Stimulated activated naive B cell treated with anti-CD40 and anti-IgM and Interleukin-4, amounts not matched to agents 10 μg/mL and 1 μg/mL and 100 μg/mL, for 72 hours (primary cell): ENCODE measurements at regions not wholly inside any gene's neighbourhood (a gene's known extent, or its start where the extent isn't known, plus 50 kb on each side); places are given as distances from the start of the nearest gene placed in this dataset.

Experiments used
- ATAC-seq, 2 donors: fragments of 150-1000 bp; cut with Tn5 transposase; replicated peaks; 2 replicates each; pipeline ENCODE4 v1.10.0; 2021; ENCODE audit warnings: moderate library complexity in 1 of 2
- DNase-seq: peaks from one replicate; pipeline ENCODE4 v3.0.0; 2021
- H3K27ac Mint-ChIP-seq: one replicate; pipeline ENCODE4 v1.8.0; 2022; ENCODE audit warnings: mild to moderate bottlenecking, mixed read lengths
- H3K27me3 Mint-ChIP-seq, 2 donors: one replicate each; pipeline ENCODE4 v1.8.0; 2022; ENCODE audit warnings: mixed read lengths in 2 of 2
- H3K36me3 Mint-ChIP-seq, 2 donors: one replicate each; pipeline ENCODE4 v1.8.0; 2022; ENCODE audit warnings: mixed read lengths in 2 of 2, mild to moderate bottlenecking in 1 of 2
- H3K4me1 Mint-ChIP-seq, 2 donors: one replicate each; pipeline ENCODE4 v1.8.0; 2022; ENCODE audit warnings: mixed read lengths in 2 of 2, mild to moderate bottlenecking in 1 of 2
- H3K4me3 Mint-ChIP-seq, 2 donors: one replicate each; pipeline ENCODE4 v1.8.0; 2022; ENCODE audit warnings: mild to moderate bottlenecking in 2 of 2, mixed read lengths in 2 of 2, moderate library complexity in 1 of 2
- H3K9me3 Mint-ChIP-seq, 2 donors: one replicate each; pipeline ENCODE4 v1.8.0; 2022; ENCODE audit warnings: mixed read lengths in 2 of 2, mild to moderate bottlenecking in 1 of 2

DNA sequence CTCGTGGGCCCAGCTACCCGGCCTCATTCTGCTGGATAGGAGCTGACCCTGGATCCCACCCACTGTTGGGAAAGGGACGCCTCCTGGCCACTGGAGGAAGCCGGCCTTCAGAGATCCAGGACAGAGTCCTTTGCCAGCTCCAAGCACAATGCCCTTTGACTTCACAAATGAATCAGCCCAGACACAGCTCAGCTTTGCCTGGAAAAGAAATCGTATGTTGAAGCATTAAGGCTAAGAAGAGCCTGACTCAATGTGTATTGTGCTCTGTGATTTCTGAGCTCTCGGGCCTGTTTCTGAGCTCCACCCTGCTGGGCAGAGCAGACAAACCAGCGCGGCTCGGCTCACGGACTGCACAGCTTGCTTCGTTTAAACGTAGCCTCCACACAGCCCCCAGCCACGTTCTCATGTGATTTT lies 162.9 kb upstream of the APCDD1 start:
- Mint-ChIP-seq H3K36me3 (peaks cover 10 to 12% of the 10 kb centered on the region in 2 donors), H3K4me3 (no peak overlapping the region), H3K27ac (no peak overlapping the region), H3K9me3 (peaks cover 13 to 14% of the 10 kb centered on the region in 2 donors), H3K27me3 (no peaks in the 10 kb centered on the region), H3K4me1 (peaks cover 36 to 70% of the 10 kb centered on the region in 2 donors)
- ATAC-seq = no peak
- no peak for DNase-seq

DNA sequence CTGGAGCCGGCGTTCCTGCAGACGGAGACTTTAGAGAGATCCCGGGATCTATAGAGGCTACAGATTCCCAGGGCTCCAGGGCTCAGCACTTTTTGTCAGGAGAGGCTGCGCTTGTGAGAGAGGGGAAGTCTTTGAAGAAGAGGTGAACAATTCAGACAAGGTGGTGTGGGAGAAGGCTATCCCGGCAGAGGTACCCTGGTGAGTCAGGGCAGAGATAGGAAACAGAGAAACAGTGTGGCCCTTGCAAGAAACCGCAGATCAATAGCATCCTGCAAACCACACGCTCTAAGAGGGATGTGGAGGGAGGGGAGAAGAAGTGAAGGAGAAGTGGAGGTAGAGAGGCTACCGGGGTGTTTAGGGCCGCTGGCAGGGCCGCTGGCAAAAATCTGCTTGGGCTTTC lies 160.5 kb upstream of the APCDD1 start:
- DNase-seq = no peak
- Mint-ChIP-seq H3K4me1 (peaks cover 42 to 73% of the 10 kb centered on the region in 2 donors), H3K4me3 (no peak overlapping the region), H3K9me3 (peaks cover 4 to 7% of the 10 kb centered on the region in 2 donors), H3K36me3 (peaks cover 4 to 5% of the 10 kb centered on the region in 2 donors), H3K27ac (no peak overlapping the region), H3K27me3 (no peaks in the 10 kb centered on the region)
- ATAC-seq = no peak

DNA sequence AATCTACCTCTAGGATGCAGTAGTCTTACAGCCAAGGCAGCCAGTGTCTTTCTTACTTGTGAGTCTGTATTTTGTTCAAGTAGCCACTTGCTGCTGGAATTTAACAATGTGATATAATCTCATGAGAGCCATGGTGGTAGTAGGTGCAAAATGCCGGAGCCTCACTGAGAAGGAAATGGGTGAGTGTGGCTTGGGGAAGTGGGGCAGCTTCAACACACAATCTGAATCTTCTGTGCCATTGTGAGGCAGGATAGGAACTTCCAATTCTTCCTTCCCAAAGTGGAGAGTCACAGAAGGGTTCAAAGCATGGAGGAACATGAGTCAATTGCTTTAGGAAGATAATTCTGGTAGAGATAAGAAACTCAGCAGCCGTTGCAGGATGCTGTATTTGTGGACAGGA lies 158.7 kb upstream of the APCDD1 start:
- Mint-ChIP-seq H3K4me1 (peaks cover 39 to 76% of the 10 kb centered on the region in 2 donors), H3K27me3 (no peaks in the 10 kb centered on the region), H3K27ac (no peak overlapping the region), H3K9me3 (peaks cover 0 to 3% of the 10 kb centered on the region in 2 donors), H3K4me3 (no peak overlapping the region), H3K36me3 (no peaks in the 10 kb centered on the region)
- ATAC-seq (no peak), DNase-seq (no peak)

DNA sequence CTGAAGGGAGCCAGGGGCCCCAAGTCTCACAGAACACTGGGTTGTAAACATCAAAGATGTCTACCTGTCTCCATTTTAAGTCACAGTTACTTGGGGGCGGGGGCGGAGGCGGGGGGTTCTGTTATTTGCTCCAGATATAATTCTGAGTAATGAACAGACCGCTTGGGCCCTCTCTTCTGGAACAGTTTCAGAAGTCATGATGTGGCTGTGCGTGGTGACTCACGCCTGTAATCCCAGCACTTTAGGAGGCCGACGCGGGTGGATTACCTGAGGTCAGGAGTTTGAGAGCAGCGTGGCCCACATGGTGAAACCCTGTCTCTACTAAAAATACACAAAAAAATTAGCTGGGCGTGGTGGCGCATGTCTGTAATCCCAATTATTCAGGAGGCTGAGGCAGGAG lies 157.9 kb upstream of the APCDD1 start:
- Mint-ChIP-seq H3K27me3 (no peaks in the 10 kb centered on the region), H3K36me3 (no peaks in the 10 kb centered on the region), H3K4me3 (no peak overlapping the region)

DNA sequence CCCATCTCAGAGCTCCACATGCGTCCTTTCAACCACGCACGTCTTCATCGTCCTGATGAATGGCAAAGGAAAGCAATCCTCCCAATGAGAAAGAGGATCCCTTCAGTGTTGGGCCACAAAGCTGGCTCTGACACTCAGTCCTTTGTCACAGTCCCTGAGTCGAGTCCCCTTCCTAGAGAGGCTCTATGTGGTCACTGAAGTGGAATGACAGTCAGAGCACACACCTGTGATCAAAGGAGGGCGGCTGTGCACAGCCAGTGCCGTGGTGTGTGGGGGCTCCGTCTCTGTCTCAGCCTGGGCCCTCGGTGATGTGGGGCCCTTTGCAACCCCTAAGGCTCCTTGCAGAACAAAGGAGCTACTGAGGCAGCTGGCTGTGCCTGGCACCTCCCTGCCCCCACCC lies 157.3 kb upstream of the APCDD1 start:
- Mint-ChIP-seq H3K9me3 (peaks cover 0 to 3% of the 10 kb centered on the region in 2 donors), H3K4me1 (peaks cover 42 to 73% of the 10 kb centered on the region in 2 donors), H3K4me3 (no peak overlapping the region), H3K27ac (peak overlapping the region; percentile 63), H3K27me3 (no peaks in the 10 kb centered on the region), H3K36me3 (no peaks in the 10 kb centered on the region)
- DNase-seq = no peak
- peak; percentile 76 to 85 for ATAC-seq

More for the DNA sequence above, 157.9 kb upstream of the APCDD1 start:
- Mint-ChIP-seq H3K9me3 (peaks cover 0 to 3% of the 10 kb centered on the region in 2 donors), H3K4me1 (peaks cover 38 to 73% of the 10 kb centered on the region in 2 donors), H3K27ac (no peak overlapping the region)
- ATAC-seq (peak in 1 of 2 donors; percentile 30), DNase-seq (no peak)

DNA sequence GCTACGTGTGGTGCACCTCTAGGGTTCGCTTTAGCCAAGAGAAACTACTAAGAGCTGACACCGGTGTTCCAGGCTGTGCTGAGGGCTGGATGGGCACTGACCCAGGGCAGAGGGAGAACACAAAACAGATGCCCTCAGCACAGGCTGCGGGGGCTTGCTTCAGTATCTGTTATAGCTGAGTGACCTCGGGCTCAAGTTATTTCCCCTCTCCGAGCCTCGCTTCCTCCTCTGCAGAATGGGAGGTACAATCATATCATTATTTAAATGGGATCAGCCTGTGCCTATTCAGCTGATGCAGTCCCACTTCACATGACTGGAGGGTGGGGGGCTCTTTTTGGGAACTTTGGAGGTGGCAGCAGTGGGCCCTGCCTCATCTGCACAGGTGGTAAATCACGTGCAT lies 156.1 kb upstream of the APCDD1 start:
- peaks cover 38 to 62% of the 10 kb centered on the region in 2 donors for H3K4me1 Mint-ChIP-seq
- H3K36me3 Mint-ChIP-seq = no peaks in the 10 kb centered on the region

DNA sequence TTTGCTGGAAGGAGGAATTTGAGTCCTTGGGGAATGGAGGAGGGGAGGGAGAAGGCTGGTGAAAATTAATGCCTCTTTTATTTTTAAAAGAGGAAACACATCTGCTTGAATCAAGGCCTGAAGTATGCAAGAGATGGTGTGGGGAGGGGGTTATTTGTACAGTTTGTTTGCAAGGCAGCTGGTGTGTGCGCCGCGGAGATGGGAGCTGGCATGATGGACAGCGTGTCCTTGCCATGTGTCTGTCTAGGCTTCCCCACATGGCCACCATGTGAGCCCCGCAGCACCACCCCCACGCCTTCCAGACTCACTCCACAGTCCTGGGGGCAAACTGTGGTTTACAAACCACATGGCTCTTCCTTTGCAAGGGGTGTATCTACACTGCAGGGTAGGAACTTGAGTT lies 154.8 kb upstream of the APCDD1 start:
- Mint-ChIP-seq H3K9me3 (peaks cover 0 to 4% of the 10 kb centered on the region in 2 donors), H3K27ac (peak overlapping the region; percentile 10), H3K4me1 (peaks cover 33 to 49% of the 10 kb centered on the region in 2 donors), H3K27me3 (no peaks in the 10 kb centered on the region), H3K36me3 (no peaks in the 10 kb centered on the region), H3K4me3 (no peak overlapping the region)
- ATAC-seq = no peak
- DNase-seq = no peak

More for the DNA sequence above, 156.1 kb upstream of the APCDD1 start:
- Mint-ChIP-seq H3K27ac (no peak overlapping the region), H3K27me3 (no peaks in the 10 kb centered on the region), H3K4me3 (no peak overlapping the region), H3K9me3 (peaks cover 0 to 4% of the 10 kb centered on the region in 2 donors)
- peak; percentile 80 to 82 for ATAC-seq
- peak; percentile 30 for DNase-seq

DNA sequence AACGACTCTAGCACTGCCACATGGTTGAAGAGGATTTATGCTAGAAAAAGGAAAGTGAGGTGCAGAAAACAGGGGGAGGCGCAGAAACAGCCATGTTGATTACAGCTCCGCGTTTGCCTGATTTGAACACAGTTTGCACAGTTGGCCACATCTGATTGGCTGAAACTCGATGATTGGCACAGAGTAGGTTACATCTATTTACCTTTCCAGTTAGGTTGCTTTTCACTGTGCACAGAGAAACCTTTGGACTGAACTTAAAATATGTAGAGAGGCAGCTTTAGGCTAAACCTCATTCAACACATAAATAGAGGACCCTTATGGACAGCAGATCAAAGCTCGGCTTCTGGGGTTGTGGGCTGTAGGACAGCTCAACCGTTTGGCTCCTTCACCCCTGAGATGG lies 153.7 kb upstream of the APCDD1 start:
- Mint-ChIP-seq H3K27me3 (no peaks in the 10 kb centered on the region), H3K36me3 (no peaks in the 10 kb centered on the region), H3K4me1 (peaks cover 27 to 44% of the 10 kb centered on the region in 2 donors), H3K4me3 (no peak overlapping the region), H3K27ac (no peak overlapping the region), H3K9me3 (peaks cover 0 to 4% of the 10 kb centered on the region in 2 donors)
- ATAC-seq = no peak
- no peak for DNase-seq

DNA sequence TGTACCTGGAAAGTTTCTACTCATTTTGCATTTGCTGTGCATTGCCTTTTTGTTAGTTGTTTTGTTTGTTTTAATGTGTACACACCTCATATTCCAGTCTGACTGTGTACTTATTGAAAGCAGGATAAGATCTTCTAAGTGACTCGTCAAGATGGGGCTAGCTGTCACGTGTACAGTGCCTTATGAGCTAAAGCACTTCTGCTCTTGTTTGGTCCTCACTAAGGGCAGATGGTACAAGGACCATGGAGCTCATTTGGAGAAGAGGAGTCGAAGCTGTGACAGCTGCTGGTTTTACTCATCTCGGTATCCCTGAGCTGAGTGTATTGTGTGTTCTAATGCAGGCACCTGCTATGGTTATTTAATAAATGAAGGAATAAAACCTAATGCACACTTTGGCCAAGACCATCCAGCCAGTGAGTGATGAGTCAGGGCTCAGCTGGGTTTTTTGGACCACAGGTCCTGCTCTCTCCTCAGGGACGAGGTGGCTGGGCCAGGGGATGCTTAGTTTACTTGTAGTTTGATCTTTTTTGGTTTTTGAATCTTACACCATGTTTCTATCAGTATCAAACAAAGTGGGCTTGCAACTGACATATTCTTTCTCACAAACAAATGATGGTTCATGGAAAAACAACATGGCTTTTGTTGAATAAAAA lies 152.5 kb upstream of the APCDD1 start:
- Mint-ChIP-seq H3K36me3 (no peaks in the 10 kb centered on the region), H3K27ac (no peak overlapping the region), H3K9me3 (peaks cover 0 to 4% of the 10 kb centered on the region in 2 donors), H3K4me1 (peaks cover 24 to 31% of the 10 kb centered on the region in 2 donors), H3K27me3 (no peaks in the 10 kb centered on the region), H3K4me3 (no peak overlapping the region)
- DNase-seq = no peak
- ATAC-seq = no peak

DNA sequence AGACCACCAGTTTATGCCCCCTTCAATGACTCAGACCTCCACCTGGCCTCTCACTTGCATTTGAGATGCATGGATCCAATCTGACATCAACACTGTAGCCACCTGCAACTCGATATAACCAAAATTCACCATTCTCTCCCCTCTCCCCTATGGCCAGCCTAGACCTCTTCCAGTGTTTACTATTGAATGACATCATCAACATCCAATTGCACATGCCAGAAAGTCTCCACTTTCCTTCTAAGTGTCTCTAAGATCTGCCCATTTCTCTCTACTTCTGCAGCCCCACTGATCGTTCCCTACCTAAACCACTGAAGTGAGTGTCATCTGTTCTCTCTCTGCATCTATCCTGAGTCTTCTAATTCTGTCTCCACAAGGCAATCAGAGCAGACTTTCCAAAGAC lies 151.3 kb upstream of the APCDD1 start:
- peaks cover 22 to 26% of the 10 kb centered on the region in 2 donors for H3K4me1 Mint-ChIP-seq
- no peak overlapping the region for H3K4me3 Mint-ChIP-seq
- no peak overlapping the region for H3K27ac Mint-ChIP-seq
- H3K36me3 Mint-ChIP-seq = no peaks in the 10 kb centered on the region
- ATAC-seq = no peak
- H3K27me3 Mint-ChIP-seq = no peaks in the 10 kb centered on the region
- DNase-seq = no peak
- peaks cover 0 to 4% of the 10 kb centered on the region in 2 donors for H3K9me3 Mint-ChIP-seq

DNA sequence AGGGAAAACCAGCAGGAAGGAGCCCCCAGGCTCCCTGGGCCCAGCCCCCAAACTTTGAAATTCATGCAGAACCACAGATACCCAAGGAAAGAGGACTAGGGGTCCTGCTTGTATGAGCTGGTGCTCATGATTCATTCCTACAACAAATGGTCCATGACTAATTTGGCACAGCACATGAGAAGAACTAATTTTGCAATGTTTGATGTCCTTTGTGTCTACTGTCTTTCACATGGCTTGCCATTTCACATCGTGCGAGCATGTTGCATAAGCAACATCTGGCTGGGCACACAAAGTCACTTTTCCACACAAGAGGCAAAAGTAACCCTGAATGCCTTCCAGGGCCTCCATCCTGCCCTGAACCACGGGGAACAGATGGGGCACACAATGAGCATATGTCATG lies 149.6 kb upstream of the APCDD1 start:
- Mint-ChIP-seq H3K36me3 (no peaks in the 10 kb centered on the region), H3K27ac (no peak overlapping the region), H3K4me1 (peaks cover 9 to 13% of the 10 kb centered on the region in 2 donors), H3K4me3 (no peak overlapping the region), H3K9me3 (peaks cover 0 to 1% of the 10 kb centered on the region in 2 donors), H3K27me3 (no peaks in the 10 kb centered on the region)
- DNase-seq (no peak), ATAC-seq (no peak)

DNA sequence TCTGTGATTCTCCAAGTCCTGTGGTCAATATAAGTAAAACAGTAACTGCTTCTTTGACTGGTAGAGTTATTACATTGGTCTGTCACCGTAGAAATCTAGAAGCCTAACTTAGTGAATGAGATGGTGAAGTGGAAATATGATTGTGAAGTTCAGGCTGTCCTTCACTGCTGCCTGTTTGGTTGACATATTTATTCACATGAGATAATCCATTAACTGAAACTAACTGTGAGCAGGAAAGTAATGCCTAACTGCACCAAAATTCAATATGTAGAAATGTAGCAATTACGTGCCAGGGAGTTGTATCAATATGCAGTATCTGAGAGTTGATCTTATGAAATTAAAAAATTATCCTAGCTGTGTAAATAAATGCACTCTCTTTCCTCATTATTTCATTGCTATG lies 147.7 kb upstream of the APCDD1 start:
- H3K4me1 Mint-ChIP-seq = peaks cover 7 to 8% of the 10 kb centered on the region in 2 donors
- no peaks in the 10 kb centered on the region for H3K36me3 Mint-ChIP-seq
- H3K9me3 Mint-ChIP-seq = peaks cover 0 to 1% of the 10 kb centered on the region in 2 donors
- no peaks in the 10 kb centered on the region for H3K27me3 Mint-ChIP-seq
- DNase-seq = no peak
- H3K4me3 Mint-ChIP-seq = no peak overlapping the region
- H3K27ac Mint-ChIP-seq = no peak overlapping the region
- ATAC-seq = no peak

DNA sequence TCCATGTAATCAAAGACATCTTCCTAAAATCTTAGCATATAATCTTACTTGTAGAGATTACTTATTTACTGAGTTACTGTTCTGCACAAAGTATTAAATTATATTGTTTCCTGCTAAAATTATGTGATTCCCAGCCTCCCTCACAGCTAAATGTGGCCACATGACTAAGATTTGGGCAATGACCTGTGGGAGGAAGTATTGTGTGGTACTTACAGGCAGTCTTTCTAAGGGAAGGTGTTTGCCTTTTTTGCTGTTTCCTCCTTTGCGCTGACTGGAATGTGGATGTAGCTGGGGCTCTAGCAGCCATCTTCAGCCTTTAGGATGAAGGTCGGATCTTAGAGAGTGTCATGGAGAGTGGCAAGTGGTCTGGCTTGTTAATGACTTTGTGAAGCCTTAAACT lies 146.3 kb upstream of the APCDD1 start:
- DNase-seq = no peak
- no peak for ATAC-seq

DNA sequence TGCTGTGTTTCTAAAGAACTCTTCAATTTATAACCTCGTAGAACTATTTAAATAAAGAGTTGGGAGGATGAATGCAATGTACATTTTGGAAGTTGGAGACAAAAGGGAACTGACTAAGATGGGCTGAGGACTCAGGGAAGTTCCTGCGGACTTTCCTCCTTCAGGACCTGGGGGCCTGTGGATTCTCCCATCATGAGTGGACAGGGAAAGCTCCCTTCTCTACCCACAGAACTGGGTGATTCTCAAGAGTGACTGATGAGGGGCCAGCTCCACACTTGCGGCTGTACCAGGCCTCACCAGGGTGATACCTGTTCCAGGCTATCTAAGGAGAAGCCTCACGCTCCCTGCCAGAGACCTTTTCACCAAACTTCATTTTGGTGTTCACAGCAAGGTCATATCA lies 143.8 kb upstream of the APCDD1 start:
- no peak for ATAC-seq
- no peaks in the 10 kb centered on the region for H3K27me3 Mint-ChIP-seq
- peaks cover 13 to 17% of the 10 kb centered on the region in 2 donors for H3K4me1 Mint-ChIP-seq
- no peak overlapping the region for H3K4me3 Mint-ChIP-seq
- peaks cover 0 to under 1% of the 10 kb centered on the region in 2 donors for H3K9me3 Mint-ChIP-seq
- DNase-seq = no peak
- no peak overlapping the region for H3K27ac Mint-ChIP-seq
- H3K36me3 Mint-ChIP-seq = peaks cover 0 to 2% of the 10 kb centered on the region in 2 donors

More for the DNA sequence above, 146.3 kb upstream of the APCDD1 start:
- H3K4me3 Mint-ChIP-seq = no peak overlapping the region
- no peaks in the 10 kb centered on the region for H3K9me3 Mint-ChIP-seq
- no peaks in the 10 kb centered on the region for H3K27me3 Mint-ChIP-seq
- H3K36me3 Mint-ChIP-seq = no peaks in the 10 kb centered on the region
- peaks cover 7% of the 10 kb centered on the region in 2 donors for H3K4me1 Mint-ChIP-seq
- no peak overlapping the region for H3K27ac Mint-ChIP-seq

DNA sequence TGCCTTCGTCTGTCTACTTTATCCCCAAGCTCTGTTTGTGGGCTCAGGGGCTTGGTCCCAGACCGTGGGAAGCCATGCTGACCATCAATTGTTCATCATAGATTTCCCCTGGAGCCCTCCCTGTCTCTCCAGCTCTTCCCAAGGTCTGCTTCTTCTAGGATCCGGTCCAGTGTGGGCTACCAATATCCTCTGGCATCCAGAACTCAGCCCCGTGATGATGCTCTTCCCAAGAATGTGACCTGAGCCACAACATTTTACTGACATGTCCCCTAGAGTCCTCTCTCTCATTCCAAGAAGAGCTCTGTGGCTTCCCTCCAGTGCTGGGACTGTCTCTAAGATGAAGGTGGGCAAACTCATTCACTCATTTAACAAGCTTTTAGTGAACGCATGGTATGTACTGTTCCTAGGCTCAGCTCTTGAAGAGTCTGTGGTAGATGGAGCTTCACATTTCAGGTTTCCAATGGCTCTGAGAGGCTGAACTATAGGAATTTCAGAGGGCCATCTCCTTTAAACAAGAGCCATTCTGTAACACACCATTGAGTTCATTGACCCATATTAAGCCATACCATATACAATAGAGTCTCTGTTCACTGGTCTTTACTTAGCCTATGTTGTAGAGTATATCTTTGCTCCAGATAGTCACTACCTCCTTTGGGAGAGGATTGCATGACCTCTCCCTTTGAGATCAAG lies 142.0 kb upstream of the APCDD1 start:
- DNase-seq = no peak
- H3K4me1 Mint-ChIP-seq = peaks cover 24 to 33% of the 10 kb centered on the region in 2 donors
- no peak overlapping the region for H3K4me3 Mint-ChIP-seq
- H3K27ac Mint-ChIP-seq = no peak overlapping the region
- no peak for ATAC-seq
- H3K36me3 Mint-ChIP-seq = peaks cover 0 to 2% of the 10 kb centered on the region in 2 donors
- no peaks in the 10 kb centered on the region for H3K27me3 Mint-ChIP-seq
- peaks cover 0 to 2% of the 10 kb centered on the region in 2 donors for H3K9me3 Mint-ChIP-seq
